GM12865 (cell line): ENCODE measurements at regions not wholly inside any gene's neighbourhood (a gene's known extent, or its start where the extent isn't known, plus 50 kb on each side); places are given as distances from the start of the nearest gene placed in this dataset.
"Not testable (repeated sequence)": the region's sequence is repeated elsewhere in the genome, so short reads cannot be mapped to it uniquely, and the experiment has no call there.

ENCODE experiments used
- DNase-seq: peaks from one replicate; pipeline ENCODE4 v3.0.0; 2010; ENCODE audit warnings: low read depth
- H3K4me3 ChIP-seq: 2 replicates; pipeline ENCODE4 v1.5.1; 2011; ENCODE audit warnings: mild to moderate bottlenecking, low read depth, low read length, control low read depth
- TF ChIP-seq, protein P1 (sequence below): IDR thresholded peaks from 2 replicates; pipeline ENCODE4 v1.5.1; 2011; ENCODE audit warnings: low read length, control low read depth, low read depth, inconsistent platforms; ENCODE audit not compliant: insufficient read depth; ENCODE audit errors: missing control alignments

DNA sequence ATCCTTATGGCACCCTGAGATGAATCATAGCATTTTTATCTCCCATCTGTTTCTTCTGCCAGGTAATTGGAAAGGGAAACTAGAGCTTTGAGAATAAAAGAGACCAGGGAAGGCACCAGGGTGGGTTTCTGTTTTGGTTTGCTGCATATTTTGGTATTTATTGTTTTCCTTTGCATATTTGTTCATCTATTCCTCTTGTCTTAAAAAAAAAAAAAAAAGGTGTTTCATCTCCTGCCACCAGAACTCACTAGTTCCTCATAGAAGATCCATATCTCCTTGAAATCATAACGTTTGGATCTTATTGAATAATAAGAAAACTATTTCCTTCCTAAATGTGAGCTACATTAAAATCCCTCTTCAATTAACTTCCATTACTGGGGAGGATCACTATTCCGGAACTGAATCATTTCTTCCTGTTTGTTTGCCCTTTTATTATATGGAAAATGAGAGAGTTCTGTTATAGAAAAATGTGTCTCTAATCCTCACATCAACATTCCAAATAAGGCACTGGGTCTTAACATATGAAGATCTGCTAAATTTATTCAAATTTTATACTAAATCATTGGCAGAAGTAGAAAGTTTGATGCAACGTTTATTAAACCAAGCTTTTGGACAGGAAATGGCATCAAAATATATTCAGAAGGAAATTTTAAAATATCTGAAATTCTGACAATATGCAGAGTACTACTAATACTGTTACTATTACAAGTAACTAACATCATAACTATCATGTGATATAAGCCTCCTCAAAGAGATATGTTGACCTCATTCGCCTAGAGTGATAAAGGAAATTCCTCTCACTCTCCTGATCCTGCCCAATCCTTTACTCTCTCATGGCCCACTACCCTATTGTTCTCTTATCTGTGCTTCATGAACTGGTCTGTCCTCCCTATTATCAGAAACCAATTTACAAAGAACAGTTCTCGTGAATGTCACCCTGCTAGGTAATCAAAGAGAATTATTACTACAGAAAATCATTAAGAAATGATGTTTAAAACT is 229.4 kb upstream of the RSPO3 start:
- TF ChIP-seq, protein P1, sequence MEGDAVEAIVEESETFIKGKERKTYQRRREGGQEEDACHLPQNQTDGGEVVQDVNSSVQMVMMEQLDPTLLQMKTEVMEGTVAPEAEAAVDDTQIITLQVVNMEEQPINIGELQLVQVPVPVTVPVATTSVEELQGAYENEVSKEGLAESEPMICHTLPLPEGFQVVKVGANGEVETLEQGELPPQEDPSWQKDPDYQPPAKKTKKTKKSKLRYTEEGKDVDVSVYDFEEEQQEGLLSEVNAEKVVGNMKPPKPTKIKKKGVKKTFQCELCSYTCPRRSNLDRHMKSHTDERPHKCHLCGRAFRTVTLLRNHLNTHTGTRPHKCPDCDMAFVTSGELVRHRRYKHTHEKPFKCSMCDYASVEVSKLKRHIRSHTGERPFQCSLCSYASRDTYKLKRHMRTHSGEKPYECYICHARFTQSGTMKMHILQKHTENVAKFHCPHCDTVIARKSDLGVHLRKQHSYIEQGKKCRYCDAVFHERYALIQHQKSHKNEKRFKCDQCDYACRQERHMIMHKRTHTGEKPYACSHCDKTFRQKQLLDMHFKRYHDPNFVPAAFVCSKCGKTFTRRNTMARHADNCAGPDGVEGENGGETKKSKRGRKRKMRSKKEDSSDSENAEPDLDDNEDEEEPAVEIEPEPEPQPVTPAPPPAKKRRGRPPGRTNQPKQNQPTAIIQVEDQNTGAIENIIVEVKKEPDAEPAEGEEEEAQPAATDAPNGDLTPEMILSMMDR, result no peak
- DNase-seq, result no peak
- H3K4me3 ChIP-seq, result no peak overlapping the region

- no peak for DNase-seq
- TF ChIP-seq, protein P1, result no peak
- no peak overlapping the region for H3K4me3 ChIP-seq
Observed at GRCh38 chr6:126890055-126890454, 228.4 kb upstream of the RSPO3 start.

DNA sequence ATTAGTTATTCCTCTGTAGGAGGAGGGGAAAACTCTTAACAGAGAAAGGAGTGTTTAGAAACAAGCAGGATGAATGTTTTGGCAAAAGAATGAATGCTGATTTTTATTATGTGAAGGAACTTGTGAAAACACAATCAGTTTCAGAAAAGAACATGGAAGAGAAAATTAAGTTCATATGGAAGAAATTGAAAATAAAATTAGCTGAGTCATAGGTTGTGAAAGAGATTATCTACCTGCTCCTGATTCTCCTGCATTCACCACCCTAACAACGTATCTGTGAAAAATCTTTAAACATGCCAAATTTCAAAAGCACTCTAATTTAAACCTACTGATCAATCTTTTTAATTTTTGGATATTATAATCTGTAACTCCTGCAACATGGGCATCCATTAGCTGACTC is 227.3 kb upstream of the RSPO3 start:
- no peak overlapping the region for H3K4me3 ChIP-seq
- TF ChIP-seq, protein P1, result no peak

DNA sequence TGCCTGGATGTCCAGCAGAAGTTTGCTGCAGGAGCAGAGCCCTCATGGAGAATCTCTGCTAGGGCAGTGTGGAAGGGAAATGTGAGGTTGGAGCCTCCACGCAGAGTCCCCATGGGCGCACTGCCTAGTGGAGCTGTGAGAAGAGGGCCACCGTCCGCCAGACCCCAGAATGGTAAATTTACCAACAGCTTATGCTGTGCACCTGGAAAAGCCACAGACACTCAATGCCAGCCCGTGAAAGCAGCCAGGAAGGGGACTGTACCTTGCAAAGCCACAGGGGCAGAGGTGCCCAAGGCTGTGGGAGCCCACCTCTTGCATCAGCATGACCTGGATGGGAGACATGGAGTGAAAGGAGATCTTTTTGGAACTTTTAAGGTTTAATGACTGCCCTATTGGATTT is 225.6 kb upstream of the RSPO3 start:
- not testable (repeated sequence) for DNase-seq

More for the DNA sequence above, 227.3 kb upstream of the RSPO3 start:
- DNase-seq, result no peak

GRCh38 chr6:126897758-126898157 is 220.7 kb upstream of the RSPO3 start:
- DNase-seq, result no peak
- TF ChIP-seq, protein P1, result no peak
- no peak overlapping the region for H3K4me3 ChIP-seq

More for the DNA sequence above, 225.6 kb upstream of the RSPO3 start:
- not testable (repeated sequence) for H3K4me3 ChIP-seq

DNA sequence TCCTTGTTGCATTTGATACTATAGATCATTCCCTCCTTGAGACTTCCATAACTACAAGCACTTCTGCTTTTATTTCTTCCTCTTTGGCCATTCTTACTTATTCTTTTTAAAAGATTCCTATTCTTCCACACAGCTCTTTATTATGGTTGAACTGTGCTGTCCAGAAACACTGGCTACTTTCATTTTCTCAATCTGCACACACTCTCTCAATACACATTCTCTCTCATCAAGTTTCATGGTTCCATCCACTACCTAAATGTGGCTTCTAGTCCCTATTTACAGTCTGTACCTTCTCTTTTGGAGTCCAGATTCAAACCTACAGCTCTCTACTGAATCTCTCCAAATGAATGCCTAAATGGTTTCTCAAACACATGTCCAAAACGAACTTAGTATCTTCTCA is 214.3 kb upstream of the RSPO3 start:
- H3K4me3 ChIP-seq, result no peak overlapping the region
- no peak for DNase-seq
- TF ChIP-seq, protein P1, result no peak

DNA sequence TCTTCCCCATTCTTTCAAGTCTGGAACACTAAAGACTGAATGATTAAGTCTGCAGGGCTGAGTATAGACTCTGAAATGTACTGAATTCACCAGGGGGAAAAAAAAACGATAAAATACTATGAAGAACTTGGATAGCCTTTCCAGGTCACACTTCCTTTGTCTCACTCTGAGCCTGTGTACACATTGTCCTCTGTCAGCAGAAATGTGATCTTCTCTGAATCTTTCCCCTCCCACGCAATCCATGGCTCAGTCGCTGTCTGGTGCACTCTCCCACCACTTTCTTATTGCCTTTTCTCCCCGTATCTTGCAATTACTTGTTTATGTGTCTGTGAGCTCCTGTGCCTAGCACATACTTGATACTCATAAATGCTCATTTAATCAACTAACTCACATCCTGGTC is 212.6 kb upstream of the RSPO3 start:
- TF ChIP-seq, protein P1, result no peak
- H3K4me3 ChIP-seq, result no peak overlapping the region
- DNase-seq, result no peak
